SJSA1 (cell line): ENCODE measurements at regions not wholly inside any gene's neighbourhood (a gene's known extent, or its start where the extent isn't known, plus 50 kb on each side); places are given as distances from the start of the nearest gene placed in this dataset.

ENCODE experiments used
- DNase-seq, 2 experiments: peaks; one replicate each; pipeline ENCODE4 v3.0.0-alpha.2; 2015 to 2020; ENCODE audit warnings: low spot score in 2 of 2, low read depth in 1 of 2
- H3K27ac ChIP-seq: fragments of 250-450 bp; sonication (Bioruptor Pico); 2 replicates; pipeline ENCODE4 v1.5.1; 2020; ENCODE audit warnings: mild to moderate bottlenecking, moderate library complexity
- H3K27me3 ChIP-seq: fragments of 250-450 bp; sonication (Bioruptor Pico); replicated peaks from 2 replicates; pipeline ENCODE4 v1.5.1; 2020; ENCODE audit warnings: mild to moderate bottlenecking, moderate library complexity
- H3K36me3 ChIP-seq: fragments of 250-450 bp; sonication (Bioruptor Pico); 2 replicates; pipeline ENCODE4 v1.5.1; 2020; ENCODE audit warnings: mild to moderate bottlenecking
- H3K4me1 ChIP-seq: fragments of 250-450 bp; sonication (Bioruptor Pico); replicated peaks from 2 replicates; pipeline ENCODE4 v1.6.1; 2021; ENCODE audit warnings: mild to moderate bottlenecking
- H3K4me3 ChIP-seq: fragments of 250-450 bp; sonication (Bioruptor Pico); 2 replicates; pipeline ENCODE4 v1.5.1; 2020; ENCODE audit warnings: mild to moderate bottlenecking
- H3K9me3 ChIP-seq: fragments of 250-450 bp; sonication (Bioruptor Pico); replicated peaks from 2 replicates; pipeline ENCODE4 v1.5.1; 2020; ENCODE audit warnings: mild to moderate bottlenecking

DNA sequence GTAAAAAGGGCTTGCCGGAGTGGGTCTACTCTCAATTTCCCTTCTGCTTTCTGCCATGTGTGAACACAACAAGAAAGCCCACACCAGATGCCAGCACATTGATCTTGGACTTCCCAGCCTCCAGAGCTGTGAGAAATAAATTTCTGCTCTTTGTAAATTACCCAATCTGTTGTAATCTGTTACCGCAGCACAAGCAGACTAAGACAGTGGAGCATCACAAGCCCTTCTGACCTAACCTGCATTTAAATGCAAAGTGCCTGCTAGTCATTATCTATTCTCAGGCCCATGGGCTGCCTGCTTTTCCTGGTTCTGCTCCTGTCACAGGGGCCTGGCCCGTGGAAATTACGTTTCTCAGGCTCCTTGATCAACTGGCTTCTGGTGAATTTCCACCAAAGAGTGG is 199.3 kb upstream of the AUTS2 start:
- H3K9me3 ChIP-seq = no peaks in the 10 kb centered on the region
- H3K27me3 ChIP-seq = no peaks in the 10 kb centered on the region
- no peaks in the 10 kb centered on the region for H3K4me1 ChIP-seq
- H3K4me3 ChIP-seq = no peak overlapping the region
- H3K27ac ChIP-seq = no peak overlapping the region
- no peak for DNase-seq
- H3K36me3 ChIP-seq = no peaks in the 10 kb centered on the region

DNA sequence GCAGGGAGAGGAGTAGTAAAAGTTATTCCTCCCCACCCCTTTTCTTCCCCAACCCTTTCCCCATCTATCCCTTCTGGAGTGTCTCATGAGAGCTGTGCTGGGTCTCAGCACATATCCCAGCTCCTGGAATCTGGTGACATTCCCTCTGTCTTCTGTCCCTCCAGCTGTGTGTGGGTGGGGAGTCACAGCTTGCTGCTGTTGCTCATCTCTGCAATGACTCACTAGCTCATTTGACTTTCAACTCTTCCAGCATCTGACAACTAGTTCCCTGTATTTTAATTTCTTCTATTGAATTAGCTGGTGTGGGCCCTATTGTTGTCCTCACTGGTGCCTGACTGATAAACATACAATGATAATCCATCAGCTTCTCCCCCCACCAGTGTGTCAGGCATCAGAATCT is 198.9 kb upstream of the AUTS2 start:
- DNase-seq = no peak
- Histone ChIP-seq H3K4me3 (no peak overlapping the region), H3K27me3 (no peaks in the 10 kb centered on the region), H3K36me3 (no peaks in the 10 kb centered on the region), H3K9me3 (no peaks in the 10 kb centered on the region), H3K27ac (no peak overlapping the region), H3K4me1 (no peaks in the 10 kb centered on the region)

DNA sequence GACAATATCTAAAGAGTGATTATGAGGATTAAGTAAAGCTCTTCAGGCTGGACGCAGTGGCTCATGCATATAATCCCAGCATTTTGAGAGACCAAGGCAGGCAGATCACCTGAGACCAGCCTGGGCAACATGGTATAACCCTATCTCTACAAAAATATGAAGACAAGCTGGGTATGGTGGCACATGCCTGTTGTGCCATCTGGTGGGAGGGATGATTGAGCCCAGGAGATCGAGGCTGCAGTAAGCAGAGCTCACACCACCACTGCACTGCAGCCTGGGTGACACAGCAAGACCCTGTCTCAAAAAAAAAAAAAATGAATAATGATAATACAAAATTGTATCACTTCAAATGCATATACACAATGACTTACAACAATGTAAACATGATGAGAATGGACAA is 195.6 kb upstream of the AUTS2 start:
- no peak for DNase-seq
- H3K27ac ChIP-seq = no peak overlapping the region
- H3K4me1 ChIP-seq = no peaks in the 10 kb centered on the region
- H3K36me3 ChIP-seq = no peaks in the 10 kb centered on the region
- no peak overlapping the region for H3K4me3 ChIP-seq
- no peaks in the 10 kb centered on the region for H3K27me3 ChIP-seq
- no peaks in the 10 kb centered on the region for H3K9me3 ChIP-seq

DNA sequence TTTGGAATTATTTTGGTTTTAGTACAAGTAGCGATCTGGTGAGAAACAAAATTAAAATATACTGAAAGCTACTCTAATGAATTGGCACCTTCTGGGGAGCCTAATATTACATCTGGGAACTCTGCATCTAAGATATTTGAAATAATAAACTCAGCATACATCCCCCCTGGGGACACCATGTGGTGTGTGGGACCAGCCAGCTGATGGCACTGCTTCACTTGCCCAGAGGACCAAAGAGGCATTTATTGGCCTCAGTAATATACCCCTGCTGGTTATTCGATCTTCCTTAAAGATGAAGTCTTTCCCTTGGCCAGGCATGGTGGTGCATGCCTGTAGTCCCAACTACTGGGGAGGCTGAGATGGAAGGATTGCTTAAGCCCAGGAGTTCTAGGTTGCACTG is 195.1 kb upstream of the AUTS2 start:
- Histone ChIP-seq H3K9me3 (no peaks in the 10 kb centered on the region), H3K4me1 (no peaks in the 10 kb centered on the region), H3K36me3 (no peaks in the 10 kb centered on the region), H3K27ac (no peak overlapping the region), H3K4me3 (no peak overlapping the region), H3K27me3 (no peaks in the 10 kb centered on the region)
- no peak for DNase-seq

DNA sequence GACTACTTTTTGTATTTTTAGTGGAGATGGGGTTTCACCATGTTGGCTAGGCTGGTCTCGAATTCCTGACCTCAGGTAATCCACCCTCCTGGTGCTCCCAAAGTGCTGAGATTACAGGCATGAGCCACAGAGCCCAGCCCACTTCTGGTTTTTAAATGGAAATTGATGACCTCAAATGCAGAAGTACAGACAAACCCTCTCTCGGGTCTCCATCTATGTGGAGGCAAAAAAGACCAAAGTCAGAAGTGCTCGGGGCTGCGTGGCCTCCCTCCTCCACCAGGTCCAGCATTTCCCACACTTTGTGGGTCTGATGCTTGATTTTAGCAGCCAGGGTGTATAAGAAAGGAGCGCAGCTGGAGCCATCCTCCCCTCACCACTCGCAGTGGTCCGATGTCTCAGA is 187.3 kb upstream of the AUTS2 start:
- Histone ChIP-seq H3K36me3 (no peaks in the 10 kb centered on the region), H3K9me3 (0 out of 2 replicates have a peak, but pooled peaks cover 2% of the 10 kb centered on the region), H3K4me3 (no peak overlapping the region), H3K27ac (no peak overlapping the region), H3K27me3 (no peaks in the 10 kb centered on the region), H3K4me1 (no peaks in the 10 kb centered on the region)
- no peak for DNase-seq

DNA sequence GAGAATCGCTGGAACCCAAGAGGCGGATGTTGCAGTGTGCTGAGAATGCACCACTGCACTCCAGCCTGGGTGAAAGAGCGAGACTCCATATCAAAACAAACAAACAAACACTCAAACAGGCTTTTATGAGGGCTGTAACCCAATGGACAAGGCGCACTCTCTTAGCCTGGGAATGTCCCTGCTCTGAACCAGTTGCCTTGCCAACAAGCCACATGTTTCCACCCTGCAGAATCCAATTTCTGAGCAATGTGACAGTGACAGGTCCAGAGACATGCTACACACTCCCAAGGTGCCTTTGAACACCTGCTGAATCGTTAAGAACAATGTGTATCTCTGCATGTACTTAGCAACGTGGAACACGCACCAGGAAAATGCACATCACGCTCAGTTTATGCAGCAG is 186.8 kb upstream of the AUTS2 start:
- no peak for DNase-seq
- no peaks in the 10 kb centered on the region for H3K36me3 ChIP-seq
- 0 out of 2 replicates have a peak, but pooled peaks cover 2% of the 10 kb centered on the region for H3K9me3 ChIP-seq

DNA sequence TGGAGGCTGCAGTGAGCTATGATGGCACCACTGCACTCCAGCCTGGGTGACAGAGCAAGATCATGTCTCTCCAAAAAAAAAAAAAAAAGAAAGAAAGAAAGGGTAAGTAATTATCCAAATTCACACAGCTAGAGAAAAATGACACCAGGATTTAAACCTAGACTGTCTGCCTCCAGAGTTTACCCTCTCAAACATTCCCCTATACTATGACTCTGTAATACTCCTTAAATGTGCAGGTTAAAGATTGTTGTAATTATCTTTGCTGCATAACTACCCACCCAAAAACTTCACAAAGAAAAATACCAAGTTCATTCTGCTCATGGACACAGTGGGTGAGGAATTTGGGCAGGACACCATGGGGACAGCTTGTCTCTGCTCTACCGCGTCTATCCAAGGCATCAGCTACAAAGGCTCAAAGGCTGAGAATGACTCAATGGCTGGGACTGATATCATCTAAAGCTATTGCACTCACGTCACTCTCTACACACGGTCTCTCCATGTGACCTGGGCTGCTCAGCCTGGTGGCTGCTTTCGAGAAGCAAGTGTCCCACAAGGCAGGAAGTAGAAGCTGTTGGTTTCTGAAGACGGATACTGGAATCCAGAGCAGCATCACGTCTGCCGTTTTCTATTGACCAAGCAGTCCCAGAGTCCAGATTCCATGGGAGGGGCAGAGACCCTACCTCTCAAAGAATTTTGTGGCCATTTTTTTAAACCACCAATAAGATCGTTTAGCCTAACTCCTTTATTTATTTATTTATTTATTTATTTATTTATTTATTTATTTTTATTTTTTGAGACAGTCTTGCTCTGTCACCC is 185.7 kb upstream of the AUTS2 start:
- Histone ChIP-seq H3K27me3 (no peaks in the 10 kb centered on the region), H3K9me3 (0 out of 2 replicates have a peak, but pooled peaks cover 2% of the 10 kb centered on the region), H3K36me3 (no peaks in the 10 kb centered on the region), H3K27ac (no peak overlapping the region), H3K4me3 (no peak overlapping the region), H3K4me1 (no peaks in the 10 kb centered on the region)
- no peak for DNase-seq

More for the DNA sequence above, 186.8 kb upstream of the AUTS2 start:
- Histone ChIP-seq H3K4me1 (no peaks in the 10 kb centered on the region), H3K4me3 (no peak overlapping the region), H3K27ac (no peak overlapping the region), H3K27me3 (no peaks in the 10 kb centered on the region)

DNA sequence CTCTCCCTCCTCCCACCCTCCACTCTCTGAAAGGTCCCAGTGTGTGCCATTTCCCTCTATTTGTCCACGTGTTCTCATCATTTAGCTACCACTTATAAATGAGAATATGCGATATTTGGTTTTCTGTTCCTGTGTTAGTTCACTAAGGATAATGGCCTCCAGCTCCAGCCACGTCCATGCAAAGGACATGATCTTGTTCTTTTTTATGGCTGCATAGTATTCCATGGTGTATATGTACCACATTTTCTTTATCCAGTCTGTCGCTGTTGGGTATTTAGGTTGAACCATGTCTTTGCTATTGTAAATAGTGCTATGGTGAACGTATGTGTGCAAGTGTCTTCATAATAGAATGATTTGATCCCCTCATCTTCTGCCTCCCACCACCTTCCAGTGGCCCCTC is 183.7 kb upstream of the AUTS2 start:
- Histone ChIP-seq H3K4me1 (no peaks in the 10 kb centered on the region), H3K4me3 (no peak overlapping the region), H3K27me3 (no peaks in the 10 kb centered on the region), H3K27ac (no peak overlapping the region), H3K9me3 (0 out of 2 replicates have a peak, but pooled peaks cover 2% of the 10 kb centered on the region), H3K36me3 (no peaks in the 10 kb centered on the region)
- DNase-seq = no peak

DNA sequence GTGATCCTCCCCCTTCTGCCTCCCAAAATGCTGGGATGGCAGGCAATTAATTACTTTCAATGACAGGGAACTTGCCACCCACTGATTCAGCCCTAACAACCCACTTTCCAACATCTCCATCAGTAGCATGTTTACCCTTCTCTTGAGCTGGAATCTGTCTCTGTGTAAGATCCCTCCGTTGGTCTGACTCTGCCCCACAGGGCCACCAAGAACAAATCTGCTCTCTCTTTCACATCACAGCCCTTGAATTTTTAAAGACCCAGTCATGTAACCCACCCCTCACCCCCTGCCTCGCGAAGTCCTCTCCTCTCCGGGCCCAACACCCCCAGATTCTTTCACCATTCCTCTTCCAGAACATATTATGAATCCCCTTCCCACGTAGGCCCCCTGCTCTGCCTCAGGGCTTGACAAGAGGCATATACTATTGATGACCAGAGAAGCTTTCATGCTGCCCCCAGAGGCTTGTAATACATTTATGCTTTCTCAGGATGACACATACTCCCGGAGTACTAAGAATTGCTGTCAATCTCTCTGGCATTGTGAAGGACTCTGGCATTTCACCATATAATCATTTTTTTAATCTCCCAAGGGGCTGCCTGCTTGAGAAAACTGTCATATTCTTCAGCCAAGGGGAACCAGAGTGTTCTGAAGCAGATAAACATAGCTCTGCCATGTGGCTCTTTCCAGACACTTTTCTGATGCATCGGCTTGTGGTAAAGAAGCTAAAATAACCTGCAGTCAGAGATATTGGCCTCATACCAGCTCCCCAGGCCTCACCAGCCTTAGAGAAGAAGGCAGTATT is 179.2 kb upstream of the AUTS2 start:
- H3K9me3 ChIP-seq = 0 out of 2 replicates have a peak, but pooled peaks cover 2% of the 10 kb centered on the region
- no peak for DNase-seq
- no peaks in the 10 kb centered on the region for H3K27me3 ChIP-seq
- H3K4me3 ChIP-seq = no peak overlapping the region
- H3K27ac ChIP-seq = no peak overlapping the region
- no peaks in the 10 kb centered on the region for H3K4me1 ChIP-seq
- no peaks in the 10 kb centered on the region for H3K36me3 ChIP-seq

DNA sequence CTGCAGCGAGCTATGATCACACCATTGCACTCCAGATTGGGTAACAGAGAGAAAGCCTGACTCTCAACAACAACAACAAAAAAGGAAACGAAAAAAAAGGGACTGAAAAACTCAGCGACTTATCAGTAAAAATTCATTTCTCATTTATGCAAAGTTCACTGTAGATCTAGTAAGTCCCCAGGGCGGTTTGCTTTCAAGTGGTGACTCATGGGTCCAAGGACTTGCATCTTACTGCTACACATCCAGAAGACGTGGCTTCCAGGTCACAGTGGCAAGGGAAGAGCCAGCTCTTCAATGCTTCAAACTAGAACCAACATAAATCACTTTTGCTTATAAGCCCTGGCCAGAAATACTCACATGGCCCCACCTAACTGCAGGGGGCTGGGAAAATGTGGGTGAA is 178.3 kb upstream of the AUTS2 start:
- DNase-seq = no peak
- no peaks in the 10 kb centered on the region for H3K36me3 ChIP-seq
- H3K27ac ChIP-seq = no peak overlapping the region
- H3K9me3 ChIP-seq = no peaks in the 10 kb centered on the region
- no peaks in the 10 kb centered on the region for H3K4me1 ChIP-seq
- H3K4me3 ChIP-seq = no peak overlapping the region
- H3K27me3 ChIP-seq = no peaks in the 10 kb centered on the region

DNA sequence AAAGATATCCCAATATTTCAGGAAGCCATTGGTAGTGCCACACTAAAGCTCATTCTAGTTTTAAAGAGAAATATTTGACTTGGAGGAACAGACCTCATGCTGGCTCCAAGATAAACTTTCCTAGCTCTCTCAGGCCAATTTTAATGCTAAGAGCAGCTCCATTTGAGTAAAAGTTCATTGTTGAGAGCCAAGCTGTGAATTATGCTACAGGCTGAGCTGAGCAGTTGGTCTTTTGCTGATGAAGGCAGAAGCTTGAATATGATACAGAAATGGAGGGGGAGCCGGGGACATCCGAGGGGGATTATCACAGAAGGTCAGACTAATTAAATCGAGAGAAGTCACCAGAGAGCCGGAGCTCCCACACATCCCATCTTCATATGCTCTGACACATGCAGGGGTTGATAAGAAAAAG is 175.7 kb upstream of the AUTS2 start:
- Histone ChIP-seq H3K27ac (no peak overlapping the region), H3K27me3 (no peaks in the 10 kb centered on the region), H3K4me3 (no peak overlapping the region), H3K36me3 (no peaks in the 10 kb centered on the region), H3K4me1 (no peaks in the 10 kb centered on the region), H3K9me3 (no peaks in the 10 kb centered on the region)
- no peak for DNase-seq

DNA sequence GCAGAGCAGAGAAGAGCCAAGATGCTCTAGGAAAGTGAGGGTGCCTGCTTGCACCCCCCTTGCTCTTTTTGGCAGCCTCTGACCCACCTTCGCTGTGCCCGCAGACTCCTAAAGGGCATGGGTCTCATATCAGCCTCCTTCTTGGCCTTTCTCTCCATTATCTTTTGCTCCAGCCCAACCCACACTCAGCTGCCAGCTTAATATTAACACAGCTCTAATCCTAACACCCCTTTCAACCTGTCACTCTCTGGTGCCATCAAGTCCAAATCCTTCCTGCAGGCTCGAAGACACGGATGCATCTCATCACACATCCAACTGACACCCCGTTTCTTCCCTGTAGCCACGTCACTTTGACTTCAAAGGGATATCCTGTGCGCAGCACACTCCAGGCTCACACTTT is 171.6 kb upstream of the AUTS2 start:
- Histone ChIP-seq H3K4me3 (no peak overlapping the region), H3K36me3 (no peaks in the 10 kb centered on the region), H3K9me3 (peaks cover 4% of the 10 kb centered on the region), H3K27ac (no peak overlapping the region), H3K27me3 (no peaks in the 10 kb centered on the region), H3K4me1 (no peaks in the 10 kb centered on the region)
- no peak for DNase-seq

DNA sequence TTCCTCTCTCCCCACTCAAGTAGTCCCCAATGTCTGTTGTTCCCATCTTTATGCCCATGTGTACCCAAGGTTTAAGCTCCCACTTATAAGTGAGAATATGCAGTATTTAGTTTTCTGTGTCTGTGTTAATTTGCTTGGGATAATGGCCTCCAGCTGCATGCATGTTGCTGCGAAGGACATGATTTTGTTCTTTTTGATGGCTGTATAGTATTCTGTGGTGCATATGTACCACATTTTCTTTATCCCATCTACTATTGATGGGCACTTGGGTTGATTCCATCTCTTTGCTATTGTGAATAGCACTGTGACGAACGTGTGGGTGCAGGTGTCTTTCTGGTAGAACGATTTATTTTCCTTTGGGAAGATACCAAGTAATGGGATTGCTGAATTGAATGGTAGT is 170.2 kb upstream of the AUTS2 start:
- H3K4me1 ChIP-seq = no peaks in the 10 kb centered on the region
- no peaks in the 10 kb centered on the region for H3K27me3 ChIP-seq
- H3K36me3 ChIP-seq = no peaks in the 10 kb centered on the region
- peaks cover 4% of the 10 kb centered on the region for H3K9me3 ChIP-seq
- no peak overlapping the region for H3K4me3 ChIP-seq
- H3K27ac ChIP-seq = no peak overlapping the region
- no peak for DNase-seq

DNA sequence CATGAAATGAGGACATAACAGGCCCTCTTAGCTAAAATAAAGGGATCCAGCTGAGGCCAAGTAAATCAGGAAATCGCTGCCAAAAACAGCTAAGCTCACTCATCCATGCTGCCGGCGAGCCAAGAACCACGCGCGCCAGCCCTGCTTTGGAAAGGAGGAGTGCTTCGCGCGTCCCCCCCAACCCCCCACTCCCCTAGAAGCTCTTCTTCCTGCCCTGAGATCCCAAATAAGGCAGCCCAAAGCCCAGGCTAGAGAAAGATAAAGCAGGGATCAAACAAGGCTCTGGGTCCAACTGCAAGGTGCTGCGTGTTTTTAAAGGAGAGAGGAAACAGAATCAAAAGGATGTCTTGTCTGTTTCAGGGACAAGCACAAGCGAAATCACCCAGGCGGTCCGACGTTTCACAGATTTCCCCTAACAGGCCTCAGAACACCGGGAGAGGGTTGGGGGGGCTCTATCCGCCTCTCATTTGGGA is 168.3 kb upstream of the AUTS2 start:
- no peaks in the 10 kb centered on the region for H3K36me3 ChIP-seq
- no peaks in the 10 kb centered on the region for H3K4me1 ChIP-seq
- H3K27ac ChIP-seq = no peak overlapping the region
- H3K27me3 ChIP-seq = no peaks in the 10 kb centered on the region
- H3K9me3 ChIP-seq = peaks cover 4% of the 10 kb centered on the region
- DNase-seq = no peak
- no peak overlapping the region for H3K4me3 ChIP-seq
